HepG2 (cell line): ENCODE measurements at regions not wholly inside any gene's neighbourhood (a gene's known extent, or its start where the extent isn't known, plus 50 kb on each side); places are given as distances from the start of the nearest gene placed in this dataset.

ENCODE experiments used
- ATAC-seq: fragments of 200-7000 bp; cut with Tn5 transposase; 3 replicates; pipeline ENCODE4 v1.9.1; 2020; ENCODE audit warnings: mild to moderate bottlenecking, moderate library complexity
- BruUV-seq: library from RNA; stranded (reverse); fragments of 400-500 nt; replicated peaks from 2 replicates; lab custom pipeline; 2021; lab: Mats Ljungman, UMichigan
- CTCF ChIA-PET: fragments of 300-600 bp; formaldehyde crosslinking; extraction: SDS; loops from one replicate; lab custom pipeline; 2021; ENCODE audit warnings: low total read pairs, inconsistent platforms, low intra/inter-chr PET ratio; lab: Yijun Ruan, JAX
- POLR2A ChIA-PET: fragments of 350-600 bp; sonication (Branson Sonifier 250); formaldehyde crosslinking; loops from one replicate; lab custom pipeline; 2020; ENCODE audit warnings: antibody characterized with exemption, inconsistent platforms; lab: Yijun Ruan, JAX
- DNase-seq: peaks from one replicate; pipeline ENCODE4 v3.0.0-alpha.2; 2015; ENCODE audit warnings: low spot score
- FAIRE-seq: peaks from 3 replicates; lab custom pipeline; 2011; peaks lifted over from hg19 to GRCh38; lab: Jason Lieb, UNC
- H2AFZ ChIP-seq: one replicate; pipeline ENCODE4 v1.6.1; 2011; ENCODE audit warnings: low read length, inconsistent platforms
- H3K27ac ChIP-seq: fragments of 300-600 bp; 3 replicates; pipeline ENCODE4 v1.8.0; 2011; ENCODE audit warnings: mixed run types, mild to moderate bottlenecking, mixed read lengths, low read length, inconsistent platforms; ENCODE audit not compliant: insufficient read depth; ENCODE audit errors: extremely low read length
- H3K27me3 ChIP-seq, 2 experiments: fragments of 200-600 bp in 1 of 2; 2 replicates in 1 of 2; 3 replicates in 1 of 2; pipeline versions ENCODE4 v1.6.0 to v1.8.0; 2011; ENCODE audit warnings: low read length in 2 of 2, mild to moderate bottlenecking in 2 of 2, moderate library complexity in 2 of 2, inconsistent platforms in 1 of 2; ENCODE audit not compliant: insufficient read depth in 2 of 2, control insufficient read depth in 1 of 2
- H3K36me3 ChIP-seq, 2 experiments: fragments of 200-600 bp in 1 of 2; replicated peaks in 1 of 2; 2 replicates in 1 of 2; 3 replicates in 1 of 2; pipeline versions ENCODE4 v1.5.1 to v1.8.0; 2011; ENCODE audit warnings: low read length in 2 of 2, inconsistent platforms in 1 of 2; ENCODE audit not compliant: insufficient read depth in 2 of 2, control insufficient read depth in 1 of 2
- H3K4me1 ChIP-seq: 2 replicates; pipeline ENCODE4 v1.5.1; 2012; ENCODE audit warnings: low read length, inconsistent platforms; ENCODE audit not compliant: insufficient read depth
- H3K4me2 ChIP-seq: 2 replicates; pipeline ENCODE4 v1.6.0; 2011; ENCODE audit warnings: low read depth, low read length, inconsistent platforms
- H3K4me3 ChIP-seq, 3 experiments: fragments of 200-600 bp in 1 of 3; sonication (generic), shearing (Covaris generic) in 1 of 3; replicated peaks in 1 of 3; 2 replicates each; pipeline ENCODE4 v1.5.1; 2011 to 2016; ENCODE audit warnings: low read length in 3 of 3, inconsistent platforms in 2 of 3, low read depth in 2 of 3, mild to moderate bottlenecking in 2 of 3, control low read depth in 1 of 3, mixed read lengths in 1 of 3; ENCODE audit not compliant: insufficient read depth in 1 of 3
- H3K79me2 ChIP-seq: one replicate; pipeline ENCODE4 v1.6.1; 2011; ENCODE audit warnings: low read length, inconsistent platforms; ENCODE audit not compliant: insufficient read depth
- H3K9ac ChIP-seq: 2 replicates; pipeline ENCODE4 v1.6.0; 2011; ENCODE audit warnings: mild to moderate bottlenecking, low read depth, low read length, inconsistent platforms; ENCODE audit not compliant: insufficient read depth
- H3K9me3 ChIP-seq: 2 replicates; pipeline ENCODE4 v1.5.1; 2012; ENCODE audit warnings: mild to moderate bottlenecking, low read length
- H4K20me1 ChIP-seq: 2 replicates; pipeline ENCODE4 v1.6.0; 2011; ENCODE audit warnings: inconsistent platforms, mild to moderate bottlenecking, low read length, moderate library complexity; ENCODE audit not compliant: insufficient read depth
- ATF7-NPFF ChIP-seq: sonication (generic); formaldehyde crosslinking; IDR thresholded peaks from 2 replicates; pipeline ENCODE4 v1.8.1; 2023; ENCODE audit warnings: mild to moderate bottlenecking, low read depth, missing genetic modification reagents, moderate library complexity
- CCAR2 ChIP-seq: fragments of 200-400 bp; formaldehyde crosslinking; optimal IDR thresholded peaks from 2 replicates; pipeline ENCODE3; 2018; ENCODE audit warnings: low read depth, mild to moderate bottlenecking, low read length, moderate library complexity
- CREB1 ChIP-seq, 2 experiments: fragments of 450-650 bp in 1 of 2; IDR thresholded peaks; 2 replicates each; pipeline ENCODE4 v1.6.1; 2016 to 2017; ENCODE audit warnings: control low read depth in 1 of 2, mild to moderate bottlenecking in 1 of 2, missing compliant biosample characterization in 1 of 2, missing genetic modification characterization in 1 of 2
- SALL1 ChIP-seq: sonication (generic); formaldehyde crosslinking; IDR thresholded peaks from 2 replicates; pipeline ENCODE4 v1.8.0; 2022; ENCODE audit warnings: mild to moderate bottlenecking, missing genetic modification reagents
- SUZ12 ChIP-seq: fragments of 150-350 bp; IDR thresholded peaks from 2 replicates; pipeline ENCODE4 v1.6.1; 2014; ENCODE audit warnings: low read depth, low read length
- U2AF2 ChIP-seq: fragments of 200-400 bp; formaldehyde crosslinking; IDR thresholded peaks from 2 replicates; pipeline ENCODE4 v1.6.1; 2017; ENCODE audit warnings: low read depth, mild to moderate bottlenecking, low read length
- ZNF256 ChIP-seq: sonication (generic); formaldehyde crosslinking; conservative IDR thresholded peaks from 2 replicates; pipeline ENCODE4 v1.4.0; 2020; ENCODE audit warnings: missing genetic modification reagents
- WGBS: methylation state at CpG from one replicate; pipeline ENCODE4 v1.1.6; 2017; ENCODE audit warnings: low lambda C conversion rate; 5-methylcytosine and 5-hydroxymethylcytosine counted together
- in situ Hi-C: cut with HindIII; loops from 2 replicates; pipeline ENCODE4 v1.10.0; 2017; ENCODE audit warnings: low pct_unique_long_range_greater_than_20kb; ENCODE audit not compliant: extremely low pct_ligation_motif_present
- intact Hi-C: fragments of 100-400 bp; cut with micrococcal nuclease; formaldehyde crosslinking; loops from one replicate; pipeline ENCODE4 v1.10.0; 2022; ENCODE audit not compliant: unreplicated experiment
- TF ChIP-seq, protein P1 (sequence below): IDR thresholded peaks from 2 replicates; pipeline ENCODE4 v1.6.1; 2016; ENCODE audit warnings: low read depth, control low read depth
- TF ChIP-seq, protein P2 (sequence below): IDR thresholded peaks from 2 replicates; pipeline ENCODE4 v1.6.1; 2016

DNA sequence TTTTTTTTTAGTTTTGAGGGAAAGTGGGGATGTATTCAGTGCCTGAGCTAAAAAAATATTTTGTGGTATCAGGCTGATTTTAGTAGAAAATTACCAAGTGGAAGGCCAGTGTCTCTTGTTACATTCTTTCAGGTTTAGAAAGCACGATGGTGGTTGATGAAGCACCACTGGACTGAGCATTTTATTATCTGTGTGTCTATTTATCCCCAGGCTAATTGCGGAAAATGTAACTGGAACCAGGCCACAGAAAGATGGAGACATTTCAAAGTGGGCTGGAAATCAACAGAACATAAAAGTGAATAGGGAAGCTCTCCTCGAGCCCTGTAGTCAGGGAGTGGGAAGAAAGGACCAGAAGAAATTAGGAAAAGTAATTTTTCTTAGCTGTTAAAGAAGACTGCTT is 261.0 kb downstream of the STK31 start:
- Histone ChIP-seq H3K4me2 (no peak overlapping the region), H3K79me2 (no peaks in the 10 kb centered on the region), H4K20me1 (no peaks in the 10 kb centered on the region), H3K27ac (no peak overlapping the region), H3K9me3 (no peaks in the 10 kb centered on the region), H3K4me3 (no peak overlapping the region), H2AFZ (no peak overlapping the region), H3K36me3 (no peaks in the 10 kb centered on the region), H3K27me3 (no peaks in the 10 kb centered on the region; a peak in 1 of 5 replicates), H3K4me1 (no peaks in the 10 kb centered on the region; the same call in 1 of the 2 replicates), H3K9ac (no peak overlapping the region)
- WGBS = 17% methylated on average over 3 of the region's 3 CpGs
- ChIA-PET CTCF (no interaction called here), POLR2A (no interaction called here)
- DNase-seq = no peak
- FAIRE-seq = no peak
- in situ Hi-C loops = no loop called here
- TF ChIP-seq ZNF256 (CRISPR knock-in tag) (no peak), CCAR2 (no peak), CREB1 (IDR thresholded peaks at IDR 0.05) (no peak), CREB1 (CRISPR knock-in tag; IDR thresholded peaks at IDR 0.05) (no peak), U2AF2 (no peak), ATF7-NPFF (CRISPR knock-in tag) (no peak), SUZ12 (no peak), SALL1 (no peak)
- TF ChIP-seq, protein P1, sequence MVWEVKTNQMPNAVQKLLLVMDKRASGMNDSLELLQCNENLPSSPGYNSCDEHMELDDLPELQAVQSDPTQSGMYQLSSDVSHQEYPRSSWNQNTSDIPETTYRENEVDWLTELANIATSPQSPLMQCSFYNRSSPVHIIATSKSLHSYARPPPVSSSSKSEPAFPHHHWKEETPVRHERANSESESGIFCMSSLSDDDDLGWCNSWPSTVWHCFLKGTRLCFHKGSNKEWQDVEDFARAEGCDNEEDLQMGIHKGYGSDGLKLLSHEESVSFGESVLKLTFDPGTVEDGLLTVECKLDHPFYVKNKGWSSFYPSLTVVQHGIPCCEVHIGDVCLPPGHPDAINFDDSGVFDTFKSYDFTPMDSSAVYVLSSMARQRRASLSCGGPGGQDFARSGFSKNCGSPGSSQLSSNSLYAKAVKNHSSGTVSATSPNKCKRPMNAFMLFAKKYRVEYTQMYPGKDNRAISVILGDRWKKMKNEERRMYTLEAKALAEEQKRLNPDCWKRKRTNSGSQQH (CRISPR knock-in tag) = no peak
- TF ChIP-seq, protein P2, sequence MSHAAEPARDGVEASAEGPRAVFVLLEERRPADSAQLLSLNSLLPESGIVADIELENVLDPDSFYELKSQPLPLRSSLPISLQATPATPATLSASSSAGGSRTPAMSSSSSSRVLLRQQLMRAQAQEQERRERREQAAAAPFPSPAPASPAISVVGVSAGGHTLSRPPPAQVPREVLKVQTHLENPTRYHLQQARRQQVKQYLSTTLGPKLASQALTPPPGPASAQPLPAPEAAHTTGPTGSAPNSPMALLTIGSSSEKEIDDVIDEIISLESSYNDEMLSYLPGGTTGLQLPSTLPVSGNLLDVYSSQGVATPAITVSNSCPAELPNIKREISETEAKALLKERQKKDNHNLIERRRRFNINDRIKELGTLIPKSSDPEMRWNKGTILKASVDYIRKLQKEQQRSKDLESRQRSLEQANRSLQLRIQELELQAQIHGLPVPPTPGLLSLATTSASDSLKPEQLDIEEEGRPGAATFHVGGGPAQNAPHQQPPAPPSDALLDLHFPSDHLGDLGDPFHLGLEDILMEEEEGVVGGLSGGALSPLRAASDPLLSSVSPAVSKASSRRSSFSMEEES (CRISPR knock-in tag) = no peak
- intact Hi-C loops = no loop called here
- no TSS peak for BruUV-seq
- no peak for ATAC-seq
